ENCODE measurements at regions not wholly inside any gene's neighbourhood (a gene's known extent, or its start where the extent isn't known, plus 50 kb on each side); places are given as distances from the start of the nearest gene placed in this dataset.
"Not testable (repeated sequence)": the region's sequence is repeated elsewhere in the genome, so short reads cannot be mapped to it uniquely, and the experiment has no call there.

- 86% methylated on average over 2 of the region's 3 CpGs for WGBS (ENCODE audit: insufficient coverage)
- Histone ChIP-seq H3K4me3 (ENCODE audit: low read depth, low read length) (no peak overlapping the region), H3K27me3 (ENCODE audit: control insufficient read depth, insufficient read depth, low read length) (no peaks in the 10 kb centered on the region), H3K9me3 (ENCODE audit: control insufficient read depth, insufficient read depth, low read length) (no peaks in the 10 kb centered on the region), H3K4me1 (ENCODE audit: control insufficient read depth, insufficient read depth, low read length) (peaks cover 2% of the 10 kb centered on the region), H3K36me3 (ENCODE audit: control insufficient read depth, insufficient read depth, low read length) (no peaks in the 10 kb centered on the region), H3K27ac (ENCODE audit: low read depth, low read length) (no peak overlapping the region)
- DNase-seq (ENCODE audit: low read depth in 4 of 6, low spot score in 6 of 6): no peak
These were observed 69.0 kb upstream of the ZCCHC2 start for GRCh38 chr18:62453864-62454263.

GRCh38 chr18:62454527-62454926 lies 68.3 kb upstream of the ZCCHC2 start:
- Histone ChIP-seq H3K9me3 (ENCODE audit: control insufficient read depth, insufficient read depth, low read length) (no peaks in the 10 kb centered on the region), H3K27me3 (ENCODE audit: control insufficient read depth, insufficient read depth, low read length) (no peaks in the 10 kb centered on the region), H3K4me1 (ENCODE audit: control insufficient read depth, insufficient read depth, low read length) (peaks cover 4% of the 10 kb centered on the region), H3K4me3 (ENCODE audit: low read depth, low read length) (no peak overlapping the region), H3K36me3 (ENCODE audit: control insufficient read depth, insufficient read depth, low read length) (no peaks in the 10 kb centered on the region), H3K27ac (ENCODE audit: low read depth, low read length) (no peak overlapping the region)
- no peak for DNase-seq (ENCODE audit: low read depth in 4 of 6, low spot score in 6 of 6)
- WGBS (ENCODE audit: insufficient coverage): 88% methylated on average over 3 of the region's 5 CpGs

DNA sequence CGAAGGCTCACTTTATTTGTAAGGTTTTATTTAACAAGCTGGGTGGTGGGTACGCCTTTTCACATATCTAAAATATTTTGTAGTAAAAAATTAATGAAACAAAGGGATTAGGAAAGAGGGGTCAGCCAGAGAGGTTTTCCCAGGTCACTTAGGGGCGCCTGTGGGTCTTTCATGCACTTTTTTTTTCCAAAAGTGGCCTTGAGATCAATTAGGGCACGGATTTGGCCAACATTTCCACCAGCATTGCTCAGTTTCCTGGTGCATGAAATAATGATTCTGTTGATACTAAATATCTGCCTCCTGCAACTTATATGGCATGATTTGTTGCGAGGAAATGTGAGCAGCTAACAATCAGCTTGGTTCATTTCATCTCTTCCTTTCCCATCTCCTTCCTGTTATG lies 67.6 kb upstream of the ZCCHC2 start:
- no peak overlapping the region for H3K4me3 ChIP-seq (ENCODE audit: low read depth, low read length)
- no peaks in the 10 kb centered on the region for H3K36me3 ChIP-seq (ENCODE audit: control insufficient read depth, insufficient read depth, low read length)
- H3K27ac ChIP-seq (ENCODE audit: low read depth, low read length): no peak overlapping the region
- H3K27me3 ChIP-seq (ENCODE audit: control insufficient read depth, insufficient read depth, low read length): no peaks in the 10 kb centered on the region
- no CpG with 5 or more reads among the region's 5 CpGs for WGBS (ENCODE audit: insufficient coverage)
- no peak for DNase-seq (ENCODE audit: low read depth in 4 of 6, low spot score in 6 of 6)
- peaks cover 4% of the 10 kb centered on the region for H3K4me1 ChIP-seq (ENCODE audit: control insufficient read depth, insufficient read depth, low read length)
- H3K9me3 ChIP-seq (ENCODE audit: control insufficient read depth, insufficient read depth, low read length): no peaks in the 10 kb centered on the region

- no peak for DNase-seq (ENCODE audit: low read depth in 4 of 6, low spot score in 6 of 6)
- Histone ChIP-seq H3K4me1 (ENCODE audit: control insufficient read depth, insufficient read depth, low read length) (peaks cover 4% of the 10 kb centered on the region), H3K27me3 (ENCODE audit: control insufficient read depth, insufficient read depth, low read length) (no peaks in the 10 kb centered on the region), H3K9me3 (ENCODE audit: control insufficient read depth, insufficient read depth, low read length) (no peaks in the 10 kb centered on the region), H3K27ac (ENCODE audit: low read depth, low read length) (no peak overlapping the region), H3K36me3 (ENCODE audit: control insufficient read depth, insufficient read depth, low read length) (no peaks in the 10 kb centered on the region), H3K4me3 (ENCODE audit: low read depth, low read length) (no peak overlapping the region)
- WGBS (ENCODE audit: insufficient coverage): 42% methylated on average over 2 of the region's 3 CpGs
These were observed 64.9 kb upstream of the ZCCHC2 start for GRCh38 chr18:62457877-62458276.

DNA sequence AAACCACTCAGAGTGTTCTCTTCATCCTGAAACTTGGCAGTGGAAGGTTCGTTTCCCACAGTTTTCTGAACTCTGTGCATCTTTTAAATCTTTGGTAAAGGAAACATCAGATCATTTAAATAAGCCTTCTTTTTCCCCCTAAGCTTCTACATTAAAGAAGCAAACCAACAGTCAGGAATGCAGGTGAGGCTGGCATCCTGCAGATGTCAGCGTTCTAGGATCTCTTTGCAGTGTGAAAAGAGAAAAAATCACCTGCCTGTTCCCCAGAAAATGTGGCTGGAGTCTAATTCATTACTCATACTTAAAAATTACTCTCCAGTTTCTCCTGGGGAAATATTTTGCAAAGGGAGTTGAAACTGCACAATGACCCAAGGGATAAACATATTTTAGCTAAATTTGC lies 64.5 kb upstream of the ZCCHC2 start:
- Histone ChIP-seq H3K27me3 (ENCODE audit: control insufficient read depth, insufficient read depth, low read length) (no peaks in the 10 kb centered on the region), H3K36me3 (ENCODE audit: control insufficient read depth, insufficient read depth, low read length) (no peaks in the 10 kb centered on the region), H3K9me3 (ENCODE audit: control insufficient read depth, insufficient read depth, low read length) (no peaks in the 10 kb centered on the region), H3K27ac (ENCODE audit: low read depth, low read length) (no peak overlapping the region), H3K4me1 (ENCODE audit: control insufficient read depth, insufficient read depth, low read length) (peaks cover 4% of the 10 kb centered on the region), H3K4me3 (ENCODE audit: low read depth, low read length) (no peak overlapping the region)
- no CpG with 5 or more reads among the region's 2 CpGs for WGBS (ENCODE audit: insufficient coverage)
- no peak for DNase-seq (ENCODE audit: low read depth in 4 of 6, low spot score in 6 of 6)

DNA sequence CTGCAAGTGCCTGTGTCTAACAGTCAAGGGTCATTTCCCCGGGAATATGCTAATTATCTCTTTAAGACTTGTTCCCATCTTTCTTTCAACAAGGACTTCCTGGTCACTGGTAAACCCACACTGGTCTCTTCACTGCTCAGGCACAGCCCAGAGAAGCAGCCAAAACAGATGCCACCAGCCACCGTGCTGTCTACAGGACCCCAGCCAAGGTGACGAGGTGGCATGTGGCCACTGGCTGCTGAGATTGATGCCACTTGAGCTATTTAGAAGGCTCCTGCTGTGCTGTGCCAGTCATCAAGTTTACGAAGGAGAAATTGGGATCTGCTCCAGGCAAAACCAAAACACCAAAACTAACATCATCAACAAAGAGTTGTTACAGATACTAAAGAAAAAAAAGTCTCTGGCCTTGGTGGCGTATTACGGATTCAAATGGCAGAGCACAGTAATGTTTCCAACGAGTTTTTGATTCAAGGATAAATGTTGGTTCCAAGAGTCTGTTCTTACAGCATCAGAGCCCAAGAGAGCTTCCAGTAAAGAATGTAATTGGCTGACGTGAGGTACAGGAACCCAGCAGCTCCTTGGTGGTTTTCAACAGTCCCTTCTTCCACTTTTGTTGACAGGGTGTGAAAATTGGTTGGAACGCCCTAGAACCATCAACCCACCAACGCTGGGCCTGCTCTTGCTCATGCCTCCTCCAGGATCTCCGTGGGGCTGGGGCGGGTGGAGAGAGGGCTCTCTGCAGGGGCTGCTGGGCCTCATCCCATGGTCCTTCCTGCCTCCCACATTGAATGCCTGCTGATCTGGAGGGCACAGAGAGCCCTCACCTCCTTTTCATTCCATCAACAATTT lies 63.7 kb upstream of the ZCCHC2 start:
- Histone ChIP-seq H3K36me3 (ENCODE audit: control insufficient read depth, insufficient read depth, low read length) (no peaks in the 10 kb centered on the region), H3K9me3 (ENCODE audit: control insufficient read depth, insufficient read depth, low read length) (no peaks in the 10 kb centered on the region), H3K4me3 (ENCODE audit: low read depth, low read length) (no peak overlapping the region), H3K27ac (ENCODE audit: low read depth, low read length) (no peak overlapping the region), H3K27me3 (ENCODE audit: control insufficient read depth, insufficient read depth, low read length) (no peaks in the 10 kb centered on the region), H3K4me1 (ENCODE audit: control insufficient read depth, insufficient read depth, low read length) (peaks cover 4% of the 10 kb centered on the region)
- DNase-seq (ENCODE audit: low read depth in 4 of 6, low spot score in 6 of 6): peak in 1 of 6 donors; percentile 49
- WGBS (ENCODE audit: insufficient coverage): 58% methylated on average over 6 of the region's 12 CpGs

DNA sequence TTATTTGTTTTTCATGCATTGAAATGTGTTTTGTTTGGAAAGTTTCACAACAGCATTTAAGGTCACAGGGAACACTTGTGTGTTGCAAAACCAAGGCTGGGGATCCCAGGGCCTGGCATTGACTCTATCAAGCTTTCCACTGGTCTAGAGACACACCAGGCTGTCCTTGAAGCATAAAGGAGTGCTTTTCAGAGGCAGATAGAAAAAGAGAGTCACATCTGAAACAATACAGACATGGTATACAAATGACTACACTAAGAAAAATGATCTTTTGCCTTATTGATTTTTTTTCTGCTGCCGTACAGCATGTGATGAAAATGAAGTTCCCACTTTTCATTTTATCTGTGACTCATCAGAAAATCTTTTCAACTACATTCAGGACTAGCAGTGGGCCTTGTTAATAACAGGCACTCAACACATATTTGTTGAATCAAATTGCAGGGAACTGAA lies 61.9 kb upstream of the ZCCHC2 start:
- no CpG with 5 or more reads among the region's 1 CpG for WGBS (ENCODE audit: insufficient coverage)

GRCh38 chr18:62461591-62461990 lies 61.2 kb upstream of the ZCCHC2 start:
- H3K9me3 ChIP-seq (ENCODE audit: control insufficient read depth, insufficient read depth, low read length): no peaks in the 10 kb centered on the region
- no peak for DNase-seq (ENCODE audit: low read depth in 4 of 6, low spot score in 6 of 6)
- H3K36me3 ChIP-seq (ENCODE audit: control insufficient read depth, insufficient read depth, low read length): no peaks in the 10 kb centered on the region
- H3K27me3 ChIP-seq (ENCODE audit: control insufficient read depth, insufficient read depth, low read length): no peaks in the 10 kb centered on the region
- WGBS (ENCODE audit: insufficient coverage): no CpG with 5 or more reads among the region's 1 CpG
- no peak overlapping the region for H3K27ac ChIP-seq (ENCODE audit: low read depth, low read length)
- peaks cover 4% of the 10 kb centered on the region for H3K4me1 ChIP-seq (ENCODE audit: control insufficient read depth, insufficient read depth, low read length)
- no peak overlapping the region for H3K4me3 ChIP-seq (ENCODE audit: low read depth, low read length)

More for the DNA sequence above, 61.9 kb upstream of the ZCCHC2 start:
- no peak overlapping the region for H3K27ac ChIP-seq (ENCODE audit: low read depth, low read length)
- H3K36me3 ChIP-seq (ENCODE audit: control insufficient read depth, insufficient read depth, low read length): no peaks in the 10 kb centered on the region
- H3K27me3 ChIP-seq (ENCODE audit: control insufficient read depth, insufficient read depth, low read length): no peaks in the 10 kb centered on the region
- no peak for DNase-seq (ENCODE audit: low read depth in 4 of 6, low spot score in 6 of 6)
- H3K4me3 ChIP-seq (ENCODE audit: low read depth, low read length): no peak overlapping the region
- no peaks in the 10 kb centered on the region for H3K9me3 ChIP-seq (ENCODE audit: control insufficient read depth, insufficient read depth, low read length)
- peaks cover 4% of the 10 kb centered on the region for H3K4me1 ChIP-seq (ENCODE audit: control insufficient read depth, insufficient read depth, low read length)

DNA sequence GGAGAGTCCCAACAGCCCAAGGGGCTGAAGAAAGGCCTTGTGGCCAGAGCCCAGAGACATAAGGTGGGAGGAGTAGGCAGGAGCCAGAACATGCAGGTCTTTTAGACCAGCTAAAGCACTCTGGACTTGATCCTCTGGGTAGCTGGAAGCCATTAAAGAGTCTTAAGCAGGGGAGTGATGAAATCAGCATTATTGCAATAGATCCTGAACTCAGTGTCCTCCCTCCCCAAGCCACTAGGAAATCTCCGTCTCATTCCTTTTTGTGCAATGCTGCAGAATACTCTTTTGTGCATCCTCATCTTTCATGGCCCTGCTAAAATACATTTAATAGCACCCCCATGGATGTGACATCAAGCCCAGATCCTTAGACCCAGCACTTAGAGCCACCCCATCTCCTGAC lies 58.6 kb upstream of the ZCCHC2 start:
- no peaks in the 10 kb centered on the region for H3K4me1 ChIP-seq (ENCODE audit: control insufficient read depth, insufficient read depth, low read length)
- H3K27me3 ChIP-seq (ENCODE audit: control insufficient read depth, insufficient read depth, low read length): no peaks in the 10 kb centered on the region
- H3K4me3 ChIP-seq (ENCODE audit: low read depth, low read length): no peak overlapping the region
- no peak overlapping the region for H3K27ac ChIP-seq (ENCODE audit: low read depth, low read length)
- 100% methylated on average over 1 of the region's 1 CpG for WGBS (ENCODE audit: insufficient coverage)
- no peaks in the 10 kb centered on the region for H3K36me3 ChIP-seq (ENCODE audit: control insufficient read depth, insufficient read depth, low read length)
- no peaks in the 10 kb centered on the region for H3K9me3 ChIP-seq (ENCODE audit: control insufficient read depth, insufficient read depth, low read length)
- no peak for DNase-seq (ENCODE audit: low read depth in 4 of 6, low spot score in 6 of 6)

DNA sequence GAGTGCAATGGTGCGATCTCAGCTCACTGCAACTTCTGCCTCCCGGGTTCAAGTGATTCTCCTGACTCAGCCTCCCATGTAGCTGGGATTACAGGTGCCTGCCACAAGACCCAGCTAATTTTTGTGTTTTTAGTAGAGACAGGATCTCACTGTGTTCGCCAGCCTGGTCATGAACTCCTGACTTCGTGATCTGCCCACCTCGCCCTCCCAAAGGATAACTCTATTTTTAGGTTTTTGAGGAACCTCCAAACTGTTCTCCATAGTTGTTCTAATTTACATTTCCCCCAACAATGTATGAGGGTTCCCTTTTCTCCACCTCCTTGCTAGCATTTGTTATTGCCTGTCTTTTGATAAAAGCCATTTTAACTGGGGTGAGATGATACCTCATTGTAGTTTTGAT lies 53.7 kb upstream of the ZCCHC2 start:
- not testable (repeated sequence) for H3K9me3 ChIP-seq (ENCODE audit: control insufficient read depth, insufficient read depth, low read length); H3K36me3 ChIP-seq (ENCODE audit: control insufficient read depth, insufficient read depth, low read length); H3K27ac ChIP-seq (ENCODE audit: low read depth, low read length); H3K27me3 ChIP-seq (ENCODE audit: control insufficient read depth, insufficient read depth, low read length); DNase-seq (ENCODE audit: low read depth in 4 of 6, low spot score in 6 of 6); H3K4me1 ChIP-seq (ENCODE audit: control insufficient read depth, insufficient read depth, low read length); H3K4me3 ChIP-seq (ENCODE audit: low read depth, low read length)
- 96% methylated on average over 5 of the region's 5 CpGs for WGBS (ENCODE audit: insufficient coverage)

All from spinal cord (tissue), 9 donors.